ENCODE measurements at regions not wholly inside any gene's neighbourhood (a gene's known extent, or its start where the extent isn't known, plus 50 kb on each side); places are given as distances from the start of the nearest gene placed in this dataset.
"Not testable (repeated sequence)": the region's sequence is repeated elsewhere in the genome, so short reads cannot be mapped to it uniquely, and the experiment has no call there.

GRCh38 chr5:163867738-163868137, 362.3 kb downstream of the MAT2B start:
- no peak for TF ChIP-seq CTCF (IDR thresholded peaks at IDR 0.05; ENCODE audit: extremely low read depth, missing control alignments)
- no peak for DNase-seq (ENCODE audit: low spot score)

- no peak for TF ChIP-seq CTCF (IDR thresholded peaks at IDR 0.05; ENCODE audit: extremely low read depth, missing control alignments)
- no peak for DNase-seq (ENCODE audit: low spot score)
These were observed 364.2 kb downstream of the MAT2B start for GRCh38 chr5:163869581-163869980.

GRCh38 chr5:163870441-163870840, 365.0 kb downstream of the MAT2B start:
- no peak for TF ChIP-seq CTCF (IDR thresholded peaks at IDR 0.05; ENCODE audit: extremely low read depth, missing control alignments)
- DNase-seq (ENCODE audit: low spot score), result no peak

- TF ChIP-seq CTCF (IDR thresholded peaks at IDR 0.05; ENCODE audit: extremely low read depth, missing control alignments), result no peak
- no peak for DNase-seq (ENCODE audit: low spot score)
These were observed 369.0 kb downstream of the MAT2B start for GRCh38 chr5:163874431-163874830.

GRCh38 chr5:163874912-163875311, 369.5 kb downstream of the MAT2B start:
- DNase-seq (ENCODE audit: low spot score), result not testable (repeated sequence)

GRCh38 chr5:163877865-163878264, 372.4 kb downstream of the MAT2B start:
- no peak for TF ChIP-seq CTCF (IDR thresholded peaks at IDR 0.05; ENCODE audit: extremely low read depth, missing control alignments)
- DNase-seq (ENCODE audit: low spot score), result no peak

- no peak for TF ChIP-seq CTCF (IDR thresholded peaks at IDR 0.05; ENCODE audit: extremely low read depth, missing control alignments)
- DNase-seq (ENCODE audit: low spot score), result no peak
These were observed 373.1 kb downstream of the MAT2B start for GRCh38 chr5:163878490-163878889.

GRCh38 chr5:163880302-163880701, 374.9 kb downstream of the MAT2B start:
- TF ChIP-seq CTCF (IDR thresholded peaks at IDR 0.05; ENCODE audit: extremely low read depth, missing control alignments), result no peak
- no peak for DNase-seq (ENCODE audit: low spot score)
